ENCODE measurements at regions not wholly inside any gene's neighbourhood (a gene's known extent, or its start where the extent isn't known, plus 50 kb on each side); places are given as distances from the start of the nearest gene placed in this dataset.

DNA sequence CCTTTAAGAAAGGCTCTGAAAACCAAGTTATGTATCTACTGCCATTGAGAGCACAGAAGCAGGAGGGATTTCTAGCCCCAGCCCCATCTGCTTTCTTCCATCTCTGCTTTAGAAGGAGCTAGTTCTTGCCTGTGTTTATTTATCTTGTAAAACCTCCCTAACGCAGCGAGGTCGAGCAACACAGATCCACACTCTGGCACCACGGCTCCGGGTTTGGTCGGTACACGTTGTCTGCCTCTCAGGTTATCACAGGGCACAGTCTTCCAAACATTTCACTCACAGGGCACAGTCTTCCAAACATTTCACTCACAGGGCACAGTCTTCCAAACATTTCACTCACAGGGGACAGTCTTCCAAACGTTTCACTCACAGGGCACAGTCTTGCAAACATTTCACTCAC lies 69.7 kb upstream of the TLR3 start:
- no peaks in the 10 kb centered on the region for H3K4me1 ChIP-seq (ENCODE audit: control insufficient read depth in 2 of 2, insufficient read depth in 2 of 2, low read length in 2 of 2)
- Mint-ChIP-seq H3K4me1 (no peaks in the 10 kb centered on the region), H3K27me3 (peaks cover 0 to 8% (median 4%) of the 10 kb centered on the region in 5 donors), H3K4me3 (no peak overlapping the region), H3K9me3 (peaks cover 0 to 2% (median 0%) of the 10 kb centered on the region in 11 donors), H3K27ac (no peak overlapping the region), H3K36me3 (no peaks in the 10 kb centered on the region)
- no peak overlapping the region for H3K4me3 ChIP-seq (ENCODE audit: low read length)
- no peak overlapping the region for H3K27ac ChIP-seq (ENCODE audit: low read depth, low read length)
- no peaks in the 10 kb centered on the region for H3K9me3 ChIP-seq (ENCODE audit: control insufficient read depth in 2 of 3, low read length in 3 of 3)
- DNase-seq = no peak
- intact Hi-C loops (cut with micrococcal nuclease) = no loop called here
- H3K27me3 ChIP-seq (ENCODE audit: control insufficient read depth in 2 of 2, insufficient read depth in 2 of 2, low read length in 2 of 2) = no peaks in the 10 kb centered on the region
- ChIA-PET CTCF (interaction anchor here (0.7 to 1.1 kb wide), 2 partner anchors 14 to 69 kb away, joined by 3 to 4 read pairs; no protein-coding TSS in a partner anchor), POLR2A (no interaction called here)
- no peak for ATAC-seq
- no peaks in the 10 kb centered on the region for H3K36me3 ChIP-seq (ENCODE audit: control insufficient read depth in 2 of 3, insufficient read depth in 3 of 3, low read length in 3 of 3)

DNA sequence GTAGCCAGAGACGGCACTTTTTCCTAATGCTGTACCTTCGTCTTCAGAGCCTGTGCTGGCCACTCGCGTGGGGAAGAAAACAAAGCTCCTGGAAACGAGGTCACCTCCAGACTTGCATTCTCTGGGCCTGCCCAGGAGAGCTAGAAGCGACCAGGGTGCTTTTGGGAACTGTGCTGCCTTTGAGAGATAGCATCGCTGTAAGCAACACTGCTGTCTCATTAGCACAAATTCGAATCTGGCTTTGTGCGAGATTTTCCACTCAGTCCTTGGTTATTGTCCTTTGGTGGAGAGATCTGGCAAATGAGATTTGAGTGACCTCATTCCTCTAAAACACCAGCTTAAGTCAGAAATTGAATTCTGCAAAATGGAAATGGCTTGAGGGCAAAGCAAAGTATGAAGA lies 66.1 kb upstream of the TLR3 start:
- CTCF ChIA-PET = no interaction called here

DNA sequence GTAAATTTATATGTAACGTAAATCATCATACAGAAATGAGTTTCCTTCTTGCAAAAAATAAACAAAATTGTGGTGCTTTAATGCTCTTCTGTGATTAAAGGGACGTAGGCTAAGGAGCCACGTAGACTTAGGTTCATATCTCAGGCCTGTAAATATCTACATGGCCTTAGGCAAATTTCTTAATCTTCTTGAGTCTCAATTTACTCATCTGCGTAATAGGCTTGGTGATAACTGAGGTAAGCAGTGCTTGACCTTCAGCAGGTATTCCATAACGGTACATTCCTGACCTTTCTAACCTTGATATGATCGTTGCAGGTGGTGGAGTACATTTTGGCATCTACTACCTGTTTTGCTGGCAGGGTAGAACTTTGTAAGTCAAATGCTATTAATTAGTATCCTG lies 65.2 kb upstream of the TLR3 start:
- no peaks in the 10 kb centered on the region for H3K36me3 Mint-ChIP-seq
- Histone ChIP-seq H3K36me3 (ENCODE audit: control insufficient read depth in 2 of 3, insufficient read depth in 3 of 3, low read length in 3 of 3) (no peaks in the 10 kb centered on the region), H3K4me3 (ENCODE audit: low read length) (no peak overlapping the region), H3K4me1 (ENCODE audit: control insufficient read depth in 2 of 2, insufficient read depth in 2 of 2, low read length in 2 of 2) (no peaks in the 10 kb centered on the region), H3K27ac (ENCODE audit: low read depth, low read length) (no peak overlapping the region), H3K27me3 (ENCODE audit: control insufficient read depth in 2 of 2, insufficient read depth in 2 of 2, low read length in 2 of 2) (no peaks in the 10 kb centered on the region), H3K9me3 (ENCODE audit: control insufficient read depth in 2 of 3, low read length in 3 of 3) (no peaks in the 10 kb centered on the region)
- no peaks in the 10 kb centered on the region for H3K4me1 Mint-ChIP-seq
- H3K27ac Mint-ChIP-seq = no peak overlapping the region
- H3K9me3 Mint-ChIP-seq = no peaks in the 10 kb centered on the region
- ChIA-PET POLR2A (no interaction called here), CTCF (no interaction called here)
- DNase-seq (no peak), ATAC-seq (no peak)
- intact Hi-C loops (cut with micrococcal nuclease) = no loop called here
- no peak overlapping the region for H3K4me3 Mint-ChIP-seq
- H3K27me3 Mint-ChIP-seq = peaks cover 0 to 14% (median 9%) of the 10 kb centered on the region in 5 donors

More for the DNA sequence above, 66.1 kb upstream of the TLR3 start:
- H3K9me3 Mint-ChIP-seq = no peaks in the 10 kb centered on the region
- no peak overlapping the region for H3K27ac Mint-ChIP-seq
- no peaks in the 10 kb centered on the region for H3K4me1 ChIP-seq (ENCODE audit: control insufficient read depth in 2 of 2, insufficient read depth in 2 of 2, low read length in 2 of 2)
- no peaks in the 10 kb centered on the region for H3K27me3 ChIP-seq (ENCODE audit: control insufficient read depth in 2 of 2, insufficient read depth in 2 of 2, low read length in 2 of 2)
- no peak for ATAC-seq
- no peak overlapping the region for H3K4me3 Mint-ChIP-seq
- H3K9me3 ChIP-seq (ENCODE audit: control insufficient read depth in 2 of 3, low read length in 3 of 3) = no peaks in the 10 kb centered on the region
- H3K27ac ChIP-seq (ENCODE audit: low read depth, low read length) = no peak overlapping the region
- no peaks in the 10 kb centered on the region for H3K36me3 Mint-ChIP-seq
- H3K36me3 ChIP-seq (ENCODE audit: control insufficient read depth in 2 of 3, insufficient read depth in 3 of 3, low read length in 3 of 3) = no peaks in the 10 kb centered on the region
- intact Hi-C loops (cut with micrococcal nuclease) = no loop called here
- H3K27me3 Mint-ChIP-seq = peaks cover 0 to 13% (median 8%) of the 10 kb centered on the region in 5 donors
- POLR2A ChIA-PET = no interaction called here
- DNase-seq = no peak
- no peaks in the 10 kb centered on the region for H3K4me1 Mint-ChIP-seq
- no peak overlapping the region for H3K4me3 ChIP-seq (ENCODE audit: low read length)

DNA sequence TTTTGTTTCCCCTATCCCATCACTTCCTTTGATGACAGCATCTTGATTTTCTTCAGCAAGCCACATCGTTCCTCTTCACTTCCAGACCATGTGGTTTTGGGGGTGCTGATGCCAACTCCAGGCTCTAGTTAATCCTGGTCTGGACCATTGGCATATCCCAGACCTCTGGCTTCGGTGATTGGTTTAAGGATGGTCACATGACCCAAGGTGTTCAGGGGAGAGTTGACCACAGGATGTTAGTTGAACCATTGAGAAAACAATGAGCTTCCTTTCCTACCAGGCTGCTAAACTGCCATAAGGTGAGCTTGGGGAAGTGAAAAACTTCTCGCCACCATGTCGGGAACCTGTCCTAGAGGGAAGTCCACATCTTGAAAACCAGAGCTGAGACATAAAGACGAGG lies 60.9 kb upstream of the TLR3 start:
- H3K4me3 Mint-ChIP-seq = no peak overlapping the region
- H3K27ac ChIP-seq (ENCODE audit: low read depth, low read length) = no peak overlapping the region
- H3K36me3 ChIP-seq (ENCODE audit: control insufficient read depth in 2 of 3, insufficient read depth in 3 of 3, low read length in 3 of 3) = no peaks in the 10 kb centered on the region
- no peaks in the 10 kb centered on the region for H3K9me3 ChIP-seq (ENCODE audit: control insufficient read depth in 2 of 3, low read length in 3 of 3)
- H3K27ac Mint-ChIP-seq = no peak overlapping the region
- peaks cover 0 to 34% (median 24%) of the 10 kb centered on the region in 5 donors for H3K27me3 Mint-ChIP-seq
- DNase-seq (no peak), ATAC-seq (no peak)
- intact Hi-C loops (cut with micrococcal nuclease) = no loop called here
- H3K4me1 ChIP-seq (ENCODE audit: control insufficient read depth in 2 of 2, insufficient read depth in 2 of 2, low read length in 2 of 2) = no peaks in the 10 kb centered on the region
- no peaks in the 10 kb centered on the region for H3K9me3 Mint-ChIP-seq
- no peak overlapping the region for H3K4me3 ChIP-seq (ENCODE audit: low read length)
- H3K27me3 ChIP-seq (ENCODE audit: control insufficient read depth in 2 of 2, insufficient read depth in 2 of 2, low read length in 2 of 2) = peaks cover 0 to 3% of the 10 kb centered on the region in 2 donors
- no peaks in the 10 kb centered on the region for H3K36me3 Mint-ChIP-seq
- ChIA-PET POLR2A (no interaction called here), CTCF (no interaction called here)
- no peaks in the 10 kb centered on the region for H3K4me1 Mint-ChIP-seq

DNA sequence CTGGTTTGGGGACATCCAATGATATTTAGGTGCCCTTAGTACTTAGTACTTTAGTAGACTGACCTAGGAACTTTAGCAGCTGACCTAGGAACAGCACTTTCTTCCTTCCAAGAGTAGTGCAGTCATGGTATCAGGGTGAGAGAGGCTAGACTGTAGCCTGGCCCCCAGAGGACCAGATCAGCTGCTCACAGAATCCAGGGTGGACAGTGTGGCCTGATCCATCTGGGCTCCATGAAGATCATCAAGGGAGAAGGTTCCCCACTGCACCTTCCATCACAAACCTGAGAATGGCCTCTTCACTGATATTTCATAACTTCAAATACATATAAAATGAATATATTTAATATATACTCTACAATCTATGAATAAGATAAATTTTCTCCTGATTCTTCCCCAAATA lies 59.0 kb upstream of the TLR3 start:
- ATAC-seq (no peak), DNase-seq (no peak)
- CTCF ChIA-PET = no interaction called here
- POLR2A ChIA-PET = no interaction called here
- Histone ChIP-seq H3K27ac (ENCODE audit: low read depth, low read length) (no peak overlapping the region), H3K4me3 (ENCODE audit: low read length) (no peak overlapping the region), H3K9me3 (ENCODE audit: control insufficient read depth in 2 of 3, low read length in 3 of 3) (no peaks in the 10 kb centered on the region), H3K4me1 (ENCODE audit: control insufficient read depth in 2 of 2, insufficient read depth in 2 of 2, low read length in 2 of 2) (no peaks in the 10 kb centered on the region), H3K36me3 (ENCODE audit: control insufficient read depth in 2 of 3, insufficient read depth in 3 of 3, low read length in 3 of 3) (no peaks in the 10 kb centered on the region), H3K27me3 (ENCODE audit: control insufficient read depth in 2 of 2, insufficient read depth in 2 of 2, low read length in 2 of 2) (peaks cover 0 to 3% of the 10 kb centered on the region in 2 donors)
- Mint-ChIP-seq H3K27ac (no peak overlapping the region), H3K4me3 (no peak overlapping the region), H3K36me3 (no peaks in the 10 kb centered on the region), H3K27me3 (peaks cover 0 to 41% (median 24%) of the 10 kb centered on the region in 5 donors), H3K4me1 (no peaks in the 10 kb centered on the region), H3K9me3 (no peaks in the 10 kb centered on the region)
- intact Hi-C loops (cut with micrococcal nuclease) = no loop called here

DNA sequence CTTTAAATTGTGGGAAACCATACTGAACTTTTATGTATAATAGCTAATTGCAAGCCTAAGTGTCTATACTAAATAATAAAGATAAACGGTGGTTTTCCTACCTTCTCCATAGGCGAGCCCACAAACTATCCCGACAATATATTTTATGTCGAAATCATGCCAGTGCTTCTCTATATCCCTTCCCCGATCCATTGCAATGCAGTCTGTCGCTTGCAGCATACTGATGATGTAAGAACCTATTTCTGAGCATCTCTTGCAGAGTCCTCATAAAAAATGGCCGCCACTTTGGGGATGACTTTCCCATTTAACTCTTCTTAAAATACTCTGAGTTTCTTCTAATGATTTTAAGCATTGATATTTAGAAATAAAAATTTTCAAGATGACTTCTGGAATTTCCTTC lies 58.1 kb upstream of the TLR3 start:
- intact Hi-C loops (cut with micrococcal nuclease) = no loop called here
- Histone ChIP-seq H3K27me3 (ENCODE audit: control insufficient read depth in 2 of 2, insufficient read depth in 2 of 2, low read length in 2 of 2) (peaks cover 0 to 3% of the 10 kb centered on the region in 2 donors), H3K36me3 (ENCODE audit: control insufficient read depth in 2 of 3, insufficient read depth in 3 of 3, low read length in 3 of 3) (no peaks in the 10 kb centered on the region), H3K27ac (ENCODE audit: low read depth, low read length) (no peak overlapping the region), H3K9me3 (ENCODE audit: control insufficient read depth in 2 of 3, low read length in 3 of 3) (no peaks in the 10 kb centered on the region), H3K4me3 (ENCODE audit: low read length) (no peak overlapping the region), H3K4me1 (ENCODE audit: control insufficient read depth in 2 of 2, insufficient read depth in 2 of 2, low read length in 2 of 2) (no peaks in the 10 kb centered on the region)
- ATAC-seq (no peak), DNase-seq (no peak)
- ChIA-PET POLR2A (no interaction called here), CTCF (no interaction called here)
- Mint-ChIP-seq H3K4me3 (no peak overlapping the region), H3K27me3 (peaks cover 0 to 48% (median 24%) of the 10 kb centered on the region in 5 donors), H3K27ac (no peak overlapping the region), H3K4me1 (no peaks in the 10 kb centered on the region), H3K9me3 (peaks cover 0 to 2% (median 0%) of the 10 kb centered on the region in 11 donors), H3K36me3 (no peaks in the 10 kb centered on the region)

DNA sequence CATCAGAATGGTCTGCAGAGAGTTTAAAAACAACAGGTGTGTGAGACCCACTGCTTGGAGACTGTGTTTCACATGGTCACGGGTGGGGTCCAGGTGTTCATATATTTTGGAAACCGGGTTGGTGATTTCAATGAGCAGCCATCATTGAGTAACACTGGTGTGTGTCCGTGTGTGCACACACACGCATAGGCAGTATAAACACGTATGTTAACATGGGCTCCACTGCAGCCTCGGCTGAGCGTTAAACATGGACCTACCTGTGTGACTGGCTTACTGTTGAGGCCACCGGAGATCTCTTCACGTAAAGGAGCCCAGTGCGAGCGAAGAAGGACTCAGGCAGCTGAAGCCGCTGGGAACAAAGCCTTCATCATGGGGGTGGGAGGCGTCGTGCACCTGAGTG lies 56.9 kb upstream of the TLR3 start:
- peaks cover 0 to 2% (median 0%) of the 10 kb centered on the region in 11 donors for H3K9me3 Mint-ChIP-seq
- intact Hi-C loops (cut with micrococcal nuclease) = no loop called here
- H3K27me3 Mint-ChIP-seq = peaks cover 0 to 41% (median 24%) of the 10 kb centered on the region in 5 donors
- no peaks in the 10 kb centered on the region for H3K36me3 Mint-ChIP-seq
- DNase-seq = no peak
- Histone ChIP-seq H3K36me3 (ENCODE audit: control insufficient read depth in 2 of 3, insufficient read depth in 3 of 3, low read length in 3 of 3) (no peaks in the 10 kb centered on the region), H3K27me3 (ENCODE audit: control insufficient read depth in 2 of 2, insufficient read depth in 2 of 2, low read length in 2 of 2) (peaks cover 0 to 3% of the 10 kb centered on the region in 2 donors), H3K4me1 (ENCODE audit: control insufficient read depth in 2 of 2, insufficient read depth in 2 of 2, low read length in 2 of 2) (no peaks in the 10 kb centered on the region), H3K4me3 (ENCODE audit: low read length) (no peak overlapping the region), H3K27ac (ENCODE audit: low read depth, low read length) (no peak overlapping the region), H3K9me3 (ENCODE audit: control insufficient read depth in 2 of 3, low read length in 3 of 3) (no peaks in the 10 kb centered on the region)
- ChIA-PET CTCF (no interaction called here), POLR2A (no interaction called here)
- no peak overlapping the region for H3K4me3 Mint-ChIP-seq
- no peak for ATAC-seq
- H3K27ac Mint-ChIP-seq = no peak overlapping the region
- no peaks in the 10 kb centered on the region for H3K4me1 Mint-ChIP-seq
